ENCODE measurements at regions not wholly inside any gene's neighbourhood (a gene's known extent, or its start where the extent isn't known, plus 50 kb on each side); places are given as distances from the start of the nearest gene placed in this dataset.

DNA sequence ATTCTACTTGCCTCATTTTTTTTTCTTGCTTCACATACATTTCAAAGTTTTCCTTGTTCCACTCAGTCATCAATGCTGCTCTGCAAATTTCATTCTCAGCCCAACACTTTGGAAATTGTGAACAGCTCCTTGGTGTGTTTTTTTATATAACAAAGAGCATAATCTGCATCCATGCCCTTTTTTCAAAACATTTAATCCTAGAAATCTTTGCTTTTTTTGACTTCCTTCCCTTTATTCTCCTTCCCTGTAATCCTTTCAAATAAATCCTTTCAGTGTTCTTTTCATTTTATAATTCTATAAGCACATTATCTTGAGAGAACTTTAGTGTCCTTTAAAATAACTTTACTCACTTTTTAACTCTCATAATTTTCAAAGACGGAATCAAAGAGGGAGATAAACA, 1150.8 kb downstream of the SI start:
- H3K27ac ChIP-seq (ENCODE audit: low read length in 2 of 2): no peak overlapping the region
- no peaks in the 10 kb centered on the region for H3K9me3 Mint-ChIP-seq (ENCODE audit: insufficient read depth)
- no peak overlapping the region for H2AFZ ChIP-seq (ENCODE audit: insufficient read depth, low read depth, low read length, poor library complexity, severe bottlenecking)
- no peaks in the 10 kb centered on the region for H3K4me1 Mint-ChIP-seq
- H3K4me3 ChIP-seq (ENCODE audit: control extremely low read depth in 1 of 5, extremely low read depth in 1 of 5, insufficient read depth in 1 of 5, low read depth in 2 of 5, low read length in 4 of 5): no peak overlapping the region
- no peaks in the 10 kb centered on the region for H3K9me3 ChIP-seq (ENCODE audit: control extremely low read depth in 1 of 3, control insufficient read depth in 2 of 3, insufficient read depth in 1 of 3, low read length in 2 of 3)
- no CpG with 5 or more reads among the region's 1 CpG for WGBS (ENCODE audit: insufficient coverage)
- no peak for TF ChIP-seq EZH2 (IDR thresholded peaks at IDR 0.05; ENCODE audit: borderline replicate concordance, insufficient read depth, low read depth, low read length, poor library complexity, severe bottlenecking)
- TF ChIP-seq, protein P1, sequence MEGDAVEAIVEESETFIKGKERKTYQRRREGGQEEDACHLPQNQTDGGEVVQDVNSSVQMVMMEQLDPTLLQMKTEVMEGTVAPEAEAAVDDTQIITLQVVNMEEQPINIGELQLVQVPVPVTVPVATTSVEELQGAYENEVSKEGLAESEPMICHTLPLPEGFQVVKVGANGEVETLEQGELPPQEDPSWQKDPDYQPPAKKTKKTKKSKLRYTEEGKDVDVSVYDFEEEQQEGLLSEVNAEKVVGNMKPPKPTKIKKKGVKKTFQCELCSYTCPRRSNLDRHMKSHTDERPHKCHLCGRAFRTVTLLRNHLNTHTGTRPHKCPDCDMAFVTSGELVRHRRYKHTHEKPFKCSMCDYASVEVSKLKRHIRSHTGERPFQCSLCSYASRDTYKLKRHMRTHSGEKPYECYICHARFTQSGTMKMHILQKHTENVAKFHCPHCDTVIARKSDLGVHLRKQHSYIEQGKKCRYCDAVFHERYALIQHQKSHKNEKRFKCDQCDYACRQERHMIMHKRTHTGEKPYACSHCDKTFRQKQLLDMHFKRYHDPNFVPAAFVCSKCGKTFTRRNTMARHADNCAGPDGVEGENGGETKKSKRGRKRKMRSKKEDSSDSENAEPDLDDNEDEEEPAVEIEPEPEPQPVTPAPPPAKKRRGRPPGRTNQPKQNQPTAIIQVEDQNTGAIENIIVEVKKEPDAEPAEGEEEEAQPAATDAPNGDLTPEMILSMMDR (IDR thresholded peaks at IDR 0.05): no peak
- no peak overlapping the region for H3K4me2 ChIP-seq (replicated peaks; ENCODE audit: low read depth, low read length, poor library complexity, severe bottlenecking)
- H3K27ac Mint-ChIP-seq: no peak overlapping the region
- H3K79me2 ChIP-seq (ENCODE audit: control insufficient read depth, insufficient read depth, low read length): no peaks in the 10 kb centered on the region
- ChIA-PET POLR2A (no interaction called here), CTCF (no interaction called here)
- no peaks in the 10 kb centered on the region for H4K20me1 ChIP-seq (ENCODE audit: control insufficient read depth, insufficient read depth, low read length, poor library complexity, severe bottlenecking)
- H3K4me3 Mint-ChIP-seq: no peak overlapping the region
- DNase-seq (no peak), ATAC-seq (ENCODE audit: low read depth) (no peak)
- H3K4me1 ChIP-seq (ENCODE audit: control insufficient read depth in 2 of 2, insufficient read depth in 2 of 2, low read length in 2 of 2): no peaks in the 10 kb centered on the region
- H3K27me3 Mint-ChIP-seq: no peaks in the 10 kb centered on the region
- H3K36me3 ChIP-seq (replicated peaks in 1 of 2; ENCODE audit: control extremely low read depth in 1 of 2, control insufficient read depth in 1 of 2, extremely low read depth in 1 of 2, insufficient read depth in 2 of 2, low read length in 1 of 2): no peaks in the 10 kb centered on the region
- intact Hi-C loops (cut with micrococcal nuclease): no loop called here
- H3K27me3 ChIP-seq (replicated peaks in 1 of 4; ENCODE audit: control extremely low read depth in 1 of 4, control insufficient read depth in 3 of 4, insufficient read depth in 4 of 4, low read length in 3 of 4): no peaks in the 10 kb centered on the region
- H3K9ac ChIP-seq (ENCODE audit: low read length): no peak overlapping the region

DNA sequence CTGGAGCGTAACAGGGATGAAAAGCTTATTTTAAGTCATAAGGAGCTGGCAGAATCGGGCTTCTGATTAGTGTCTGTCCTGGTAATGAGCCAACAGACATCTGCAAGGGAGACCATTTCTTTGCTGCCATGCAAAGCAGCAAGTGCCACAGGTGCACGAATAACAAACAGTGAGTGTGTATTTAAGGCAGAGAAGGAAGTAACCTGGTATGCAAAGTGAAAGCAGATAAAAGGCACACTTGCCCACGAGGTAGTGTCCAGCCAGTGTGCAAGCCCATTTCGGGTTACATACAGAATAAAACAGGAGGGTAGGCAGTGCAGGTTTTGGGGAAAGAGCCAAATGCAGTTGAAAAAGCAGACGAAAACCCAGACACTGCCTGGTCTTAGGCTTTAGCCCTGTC, 1153.7 kb downstream of the SI start:
- H3K4me3 Mint-ChIP-seq: no peak overlapping the region
- TF ChIP-seq, protein P1 (IDR thresholded peaks at IDR 0.05): no peak
- Histone ChIP-seq H3K27me3 (replicated peaks in 1 of 4; ENCODE audit: control extremely low read depth in 1 of 4, control insufficient read depth in 3 of 4, insufficient read depth in 4 of 4, low read length in 3 of 4) (no peaks in the 10 kb centered on the region), H3K4me3 (ENCODE audit: control extremely low read depth in 1 of 5, extremely low read depth in 1 of 5, insufficient read depth in 1 of 5, low read depth in 2 of 5, low read length in 4 of 5) (no peak overlapping the region), H3K9me3 (ENCODE audit: control extremely low read depth in 1 of 3, control insufficient read depth in 2 of 3, insufficient read depth in 1 of 3, low read length in 2 of 3) (no peaks in the 10 kb centered on the region), H3K36me3 (replicated peaks in 1 of 2; ENCODE audit: control extremely low read depth in 1 of 2, control insufficient read depth in 1 of 2, extremely low read depth in 1 of 2, insufficient read depth in 2 of 2, low read length in 1 of 2) (no peaks in the 10 kb centered on the region), H2AFZ (ENCODE audit: insufficient read depth, low read depth, low read length, poor library complexity, severe bottlenecking) (no peak overlapping the region), H4K20me1 (ENCODE audit: control insufficient read depth, insufficient read depth, low read length, poor library complexity, severe bottlenecking) (no peaks in the 10 kb centered on the region), H3K9ac (ENCODE audit: low read length) (no peak overlapping the region), H3K4me2 (replicated peaks; ENCODE audit: low read depth, low read length, poor library complexity, severe bottlenecking) (no peak overlapping the region), H3K79me2 (ENCODE audit: control insufficient read depth, insufficient read depth, low read length) (no peaks in the 10 kb centered on the region), H3K4me1 (ENCODE audit: control insufficient read depth in 2 of 2, insufficient read depth in 2 of 2, low read length in 2 of 2) (no peaks in the 10 kb centered on the region), H3K27ac (ENCODE audit: low read length in 2 of 2) (no peak overlapping the region)
- intact Hi-C loops (cut with micrococcal nuclease): no loop called here
- POLR2A ChIA-PET: no interaction called here
- H3K4me1 Mint-ChIP-seq: no peaks in the 10 kb centered on the region
- DNase-seq: no peak
- 75% methylated on average over 6 of the region's 6 CpGs for WGBS (ENCODE audit: insufficient coverage)
- CTCF ChIA-PET: no interaction called here
- no peaks in the 10 kb centered on the region for H3K27me3 Mint-ChIP-seq
- ATAC-seq (ENCODE audit: low read depth): no peak
- no peak overlapping the region for H3K27ac Mint-ChIP-seq
- H3K9me3 Mint-ChIP-seq (ENCODE audit: insufficient read depth): no peaks in the 10 kb centered on the region

All from B cell (primary cell).